Femur (tissue), 1 donor: ENCODE measurements at regions not wholly inside any gene's neighbourhood (a gene's known extent, or its start where the extent isn't known, plus 50 kb on each side); places are given as distances from the start of the nearest gene placed in this dataset.
"Not testable (repeated sequence)": the region's sequence is repeated elsewhere in the genome, so short reads cannot be mapped to it uniquely, and the experiment has no call there.

Experiments
- DNase-seq: peaks from one replicate; pipeline ENCODE4 v3.0.0-alpha.2; 2017

- DNase-seq = no peak
These were observed 50.7 kb upstream of the SYNDIG1 start for GRCh38 chr20:24418731-24419130.

GRCh38 chr20:24417485-24417884, 51.9 kb upstream of the SYNDIG1 start:
- no peak for DNase-seq

GRCh38 chr20:24415444-24415843, 54.0 kb upstream of the SYNDIG1 start:
- not testable (repeated sequence) for DNase-seq

- DNase-seq = no peak
These were observed 57.6 kb upstream of the SYNDIG1 start for GRCh38 chr20:24411834-24412216.

- no peak for DNase-seq
These were observed 58.2 kb upstream of the SYNDIG1 start for GRCh38 chr20:24411003-24411833.

- DNase-seq = no peak
These were observed 62.3 kb upstream of the SYNDIG1 start for GRCh38 chr20:24407151-24407550.

GRCh38 chr20:24406750-24407149, 62.7 kb upstream of the SYNDIG1 start:
- DNase-seq = no peak

- DNase-seq = no peak
These were observed 63.2 kb upstream of the SYNDIG1 start for GRCh38 chr20:24406251-24406650.

GRCh38 chr20:24405810-24406209, 63.6 kb upstream of the SYNDIG1 start:
- DNase-seq = no peak

- no peak for DNase-seq
These were observed 66.0 kb upstream of the SYNDIG1 start for GRCh38 chr20:24403406-24403805.

- no peak for DNase-seq
These were observed 67.2 kb upstream of the SYNDIG1 start for GRCh38 chr20:24402188-24402587.

- no peak for DNase-seq
These were observed 74.3 kb upstream of the SYNDIG1 start for GRCh38 chr20:24395151-24395550.

- no peak for DNase-seq
These were observed 75.5 kb upstream of the SYNDIG1 start for GRCh38 chr20:24393903-24394302.

GRCh38 chr20:24392612-24393011, 76.8 kb upstream of the SYNDIG1 start:
- DNase-seq = no peak

- peak; percentile 44 for DNase-seq
These were observed 79.7 kb upstream of the SYNDIG1 start for GRCh38 chr20:24389686-24390085.

GRCh38 chr20:24388828-24389380, 80.5 kb upstream of the SYNDIG1 start:
- no peak for DNase-seq

GRCh38 chr20:24385547-24385946, 83.9 kb upstream of the SYNDIG1 start:
- DNase-seq = no peak

- DNase-seq = no peak
These were observed 84.6 kb upstream of the SYNDIG1 start for GRCh38 chr20:24384865-24385264.

GRCh38 chr20:24382743-24383142, 86.7 kb upstream of the SYNDIG1 start:
- DNase-seq = no peak

- DNase-seq = no peak
These were observed 87.1 kb upstream of the SYNDIG1 start for GRCh38 chr20:24382331-24382730.

GRCh38 chr20:24381886-24382285, 87.5 kb upstream of the SYNDIG1 start:
- DNase-seq = no peak

GRCh38 chr20:24379484-24379927, 89.9 kb upstream of the SYNDIG1 start:
- DNase-seq = peak; percentile 63

- DNase-seq = no peak
These were observed 90.6 kb upstream of the SYNDIG1 start for GRCh38 chr20:24378661-24379483.
